Esophagus muscularis mucosa (tissue), 3 donors: ENCODE measurements at regions not wholly inside any gene's neighbourhood (a gene's known extent, or its start where the extent isn't known, plus 50 kb on each side); places are given as distances from the start of the nearest gene placed in this dataset.
A peak's percentile ranks its signal among the peaks of the same experiment; 100 is the strongest.

Experiments
- EP300 ChIP-seq: sonication (generic); formaldehyde crosslinking; IDR thresholded peaks from one replicate; pipeline ENCODE4 v1.6.1; 2017; ENCODE audit warnings: antibody characterized with exemption
- POLR2AphosphoS5 ChIP-seq, 2 donors: sonication (generic); formaldehyde crosslinking; IDR thresholded peaks; one replicate each; pipeline ENCODE4 v1.6.1; 2017; ENCODE audit warnings: antibody characterized with exemption in 2 of 2

GRCh38 chr21:43318841-43319781 is 107.8 kb downstream of the SIK1 start:
- TF ChIP-seq POLR2AphosphoS5 (IDR thresholded peaks at IDR 0.05), result peak in 1 of 2 donors; percentile 10
- no peak for TF ChIP-seq EP300
